HEK293 (cell line): ENCODE measurements at regions not wholly inside any gene's neighbourhood (a gene's known extent, or its start where the extent isn't known, plus 50 kb on each side); places are given as distances from the start of the nearest gene placed in this dataset.

Experiments used
- CTCF ChIA-PET: fragments of 350-600 bp; formaldehyde crosslinking; extraction: SDS; loops from one replicate; lab custom pipeline; 2021; ENCODE audit warnings: antibody characterized with exemption; lab: Yijun Ruan, JAX
- POLR2A ChIA-PET: fragments of 300-600 bp; formaldehyde crosslinking; extraction: SDS; loops from one replicate; lab custom pipeline; 2020; ENCODE audit warnings: antibody characterized with exemption, inconsistent platforms; lab: Yijun Ruan, JAX
- H3K27ac ChIP-seq: fragments of 200-500 bp; sonication (Bioruptor generic); 2 replicates; pipeline ENCODE4 v1.5.1; 2014; ENCODE audit warnings: low read depth, low read length, control low read depth, inconsistent platforms; ENCODE audit errors: extremely low read depth
- H3K36me3 ChIP-seq, 2 experiments: fragments of 200-500 bp in 1 of 2; sonication (Bioruptor generic) in 1 of 2; 1 replicate in 1 of 2; 2 replicates in 1 of 2; pipeline ENCODE4 v1.5.1; 2014 to 2017; ENCODE audit warnings: inconsistent platforms in 2 of 2, low read length in 2 of 2; ENCODE audit not compliant: control insufficient read depth in 2 of 2, insufficient read depth in 1 of 2
- H3K4me1 ChIP-seq: fragments of 200-500 bp; sonication (Bioruptor generic); 2 replicates; pipeline ENCODE4 v1.5.1; 2014; ENCODE audit warnings: mild to moderate bottlenecking, low read length, inconsistent platforms; ENCODE audit not compliant: control insufficient read depth, insufficient read depth
- H3K4me3 ChIP-seq: 2 replicates; pipeline ENCODE4 v1.5.1; 2011; ENCODE audit warnings: low read depth, mild to moderate bottlenecking, control low read depth, low read length, moderate library complexity
- H3K9me3 ChIP-seq: fragments of 200-500 bp; sonication (Bioruptor generic); 2 replicates; pipeline ENCODE4 v1.5.1; 2014; ENCODE audit warnings: low read depth, low read length, inconsistent platforms; ENCODE audit not compliant: control insufficient read depth, insufficient read depth
- BCL11A ChIP-seq: fragments of 450-650 bp; formaldehyde crosslinking; IDR thresholded peaks from 2 replicates; pipeline ENCODE4 v1.5.1; 2016; ENCODE audit warnings: low read depth, missing biosample characterization, missing genetic modification characterization
- BCL11B ChIP-seq: fragments of 450-650 bp; formaldehyde crosslinking; IDR thresholded peaks from 2 replicates; pipeline ENCODE4 v1.5.1; 2016; ENCODE audit warnings: low read depth, missing biosample characterization, missing genetic modification characterization
- GFI1B ChIP-seq: fragments of 450-650 bp; formaldehyde crosslinking; IDR thresholded peaks from 2 replicates; pipeline ENCODE4 v1.5.1; 2016; ENCODE audit warnings: missing biosample characterization, missing genetic modification characterization
- KLF1 ChIP-seq: fragments of 450-650 bp; formaldehyde crosslinking; IDR thresholded peaks from 2 replicates; pipeline ENCODE4 v1.5.1; 2016; ENCODE audit warnings: missing biosample characterization, missing genetic modification characterization
- KLF7 ChIP-seq: fragments of 450-650 bp; formaldehyde crosslinking; IDR thresholded peaks from 2 replicates; pipeline ENCODE4 v1.5.1; 2016; ENCODE audit warnings: missing biosample characterization, missing genetic modification characterization, borderline replicate concordance
- SETDB1 ChIP-seq: IDR thresholded peaks from one replicate; pipeline ENCODE4 v1.6.1; 2017; ENCODE audit warnings: mild to moderate bottlenecking, low read length, moderate library complexity, mixed read lengths; ENCODE audit not compliant: insufficient read length
- ZBTB21 ChIP-seq: fragments of 450-650 bp; formaldehyde crosslinking; IDR thresholded peaks from 2 replicates; pipeline ENCODE4 v1.5.1; 2017; ENCODE audit warnings: missing biosample characterization, missing genetic modification characterization
- ZFP69B ChIP-seq: fragments of 450-650 bp; formaldehyde crosslinking; IDR thresholded peaks from 2 replicates; pipeline ENCODE4 v1.5.1; 2016; ENCODE audit warnings: missing biosample characterization, missing genetic modification characterization
- ZNF140 ChIP-seq: fragments of 450-650 bp; formaldehyde crosslinking; IDR thresholded peaks from 2 replicates; pipeline ENCODE4 v1.5.1; 2016; ENCODE audit warnings: missing biosample characterization, missing genetic modification characterization
- ZNF23 ChIP-seq: fragments of 450-650 bp; formaldehyde crosslinking; IDR thresholded peaks from 2 replicates; pipeline ENCODE4 v1.5.1; 2016; ENCODE audit warnings: missing biosample characterization, missing genetic modification characterization, borderline replicate concordance
- ZNF280D ChIP-seq: fragments of 450-650 bp; formaldehyde crosslinking; IDR thresholded peaks from 2 replicates; pipeline ENCODE4 v1.5.1; 2016; ENCODE audit warnings: missing biosample characterization, missing genetic modification characterization
- ZNF473 ChIP-seq: fragments of 450-650 bp; formaldehyde crosslinking; IDR thresholded peaks from 2 replicates; pipeline ENCODE4 v1.5.1; 2017; ENCODE audit warnings: missing biosample characterization, missing genetic modification characterization
- ZNF549 ChIP-seq: fragments of 450-650 bp; IDR thresholded peaks from 2 replicates; pipeline ENCODE4 v1.5.1; 2018; ENCODE audit warnings: missing biosample characterization, missing genetic modification characterization, mild to moderate bottlenecking, inconsistent platforms, moderate library complexity
- ZNF558 ChIP-seq: fragments of 450-650 bp; formaldehyde crosslinking; IDR thresholded peaks from 2 replicates; pipeline ENCODE4 v1.5.1; 2016; ENCODE audit warnings: missing biosample characterization, missing genetic modification characterization
- TF ChIP-seq, protein P1 (sequence below): fragments of 450-650 bp; formaldehyde crosslinking; IDR thresholded peaks from 2 replicates; pipeline ENCODE4 v1.5.1; 2017; ENCODE audit warnings: missing biosample characterization, missing genetic modification characterization
- TF ChIP-seq, protein P2 (sequence below): fragments of 450-650 bp; formaldehyde crosslinking; IDR thresholded peaks from 2 replicates; pipeline ENCODE4 v1.5.1; 2017; ENCODE audit warnings: missing biosample characterization, mild to moderate bottlenecking, missing genetic modification characterization, moderate library complexity

DNA sequence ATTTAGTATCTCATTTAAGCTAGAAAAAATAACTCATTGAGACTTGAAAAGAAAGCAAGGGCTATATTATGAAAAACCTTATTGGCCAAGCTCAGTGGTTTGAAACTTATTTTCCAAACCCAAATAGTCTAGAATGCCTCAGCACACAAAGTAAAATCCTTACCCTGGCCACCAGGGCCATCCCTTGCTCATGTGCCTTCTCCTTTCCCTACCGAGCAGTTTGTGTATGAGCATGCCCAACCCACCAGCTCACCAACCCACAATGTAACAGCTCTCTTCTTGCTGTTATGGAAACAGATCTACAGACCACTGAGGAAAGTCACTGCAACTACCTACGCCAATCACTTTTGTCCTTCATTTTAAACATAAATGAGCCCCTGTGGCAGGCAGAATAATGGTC, 79.6 kb upstream of the CARMIL1 start:
- CTCF ChIA-PET: interaction anchor here (0.6 to 0.9 kb wide), 2 partner anchors 20 to 23 kb away, joined by 3 to 4 read pairs; no protein-coding TSS in a partner anchor

DNA sequence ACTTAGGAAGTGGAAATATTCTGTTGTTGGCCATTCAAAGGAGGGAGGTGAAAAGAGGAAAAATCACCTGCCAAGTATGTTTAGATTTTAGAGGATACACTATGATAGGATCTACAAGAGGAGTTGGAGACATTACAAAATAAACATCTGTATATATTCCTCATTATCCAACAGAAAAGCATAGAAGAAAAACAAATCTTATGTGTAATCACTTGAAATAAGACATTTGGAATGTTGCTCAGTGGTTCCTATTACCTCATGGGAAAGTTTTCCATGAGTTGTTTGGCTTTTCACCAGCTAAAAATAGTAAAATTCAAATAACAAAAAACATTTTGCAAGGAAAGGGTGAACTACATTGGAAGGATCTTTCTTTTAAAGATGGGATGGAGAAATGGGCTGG, 76.7 kb upstream of the CARMIL1 start:
- H3K9me3 ChIP-seq: no peaks in the 10 kb centered on the region
- no peak overlapping the region for H3K27ac ChIP-seq
- POLR2A ChIA-PET: no interaction called here
- no peaks in the 10 kb centered on the region for H3K36me3 ChIP-seq
- TF ChIP-seq ZFP69B (tag by site-specific recombination): no peak
- CTCF ChIA-PET: no interaction called here
- H3K4me3 ChIP-seq: no peak overlapping the region
- peaks cover under 1% of the 10 kb centered on the region; the same call in 1 of the 2 replicates for H3K4me1 ChIP-seq

More for the DNA sequence above, 79.6 kb upstream of the CARMIL1 start:
- Histone ChIP-seq H3K36me3 (no peaks in the 10 kb centered on the region), H3K27ac (no peak overlapping the region), H3K9me3 (no peaks in the 10 kb centered on the region), H3K4me1 (peaks cover 11% of the 10 kb centered on the region), H3K4me3 (no peak overlapping the region)
- TF ChIP-seq KLF1 (tag by site-specific recombination) (no peak), ZNF23 (tag by site-specific recombination) (no peak), ZNF473 (tag by site-specific recombination) (no peak), ZNF549 (tag by site-specific recombination) (no peak), KLF7 (no peak), BCL11A (no peak), SETDB1 (no peak), BCL11B (tag by site-specific recombination) (no peak), ZNF140 (no peak), GFI1B (tag by site-specific recombination) (no peak), ZBTB21 (tag by site-specific recombination) (no peak)
- TF ChIP-seq, protein P1, sequence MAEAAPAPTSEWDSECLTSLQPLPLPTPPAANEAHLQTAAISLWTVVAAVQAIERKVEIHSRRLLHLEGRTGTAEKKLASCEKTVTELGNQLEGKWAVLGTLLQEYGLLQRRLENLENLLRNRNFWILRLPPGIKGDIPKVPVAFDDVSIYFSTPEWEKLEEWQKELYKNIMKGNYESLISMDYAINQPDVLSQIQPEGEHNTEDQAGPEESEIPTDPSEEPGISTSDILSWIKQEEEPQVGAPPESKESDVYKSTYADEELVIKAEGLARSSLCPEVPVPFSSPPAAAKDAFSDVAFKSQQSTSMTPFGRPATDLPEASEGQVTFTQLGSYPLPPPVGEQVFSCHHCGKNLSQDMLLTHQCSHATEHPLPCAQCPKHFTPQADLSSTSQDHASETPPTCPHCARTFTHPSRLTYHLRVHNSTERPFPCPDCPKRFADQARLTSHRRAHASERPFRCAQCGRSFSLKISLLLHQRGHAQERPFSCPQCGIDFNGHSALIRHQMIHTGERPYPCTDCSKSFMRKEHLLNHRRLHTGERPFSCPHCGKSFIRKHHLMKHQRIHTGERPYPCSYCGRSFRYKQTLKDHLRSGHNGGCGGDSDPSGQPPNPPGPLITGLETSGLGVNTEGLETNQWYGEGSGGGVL (tag by site-specific recombination): no peak
- TF ChIP-seq, protein P2, sequence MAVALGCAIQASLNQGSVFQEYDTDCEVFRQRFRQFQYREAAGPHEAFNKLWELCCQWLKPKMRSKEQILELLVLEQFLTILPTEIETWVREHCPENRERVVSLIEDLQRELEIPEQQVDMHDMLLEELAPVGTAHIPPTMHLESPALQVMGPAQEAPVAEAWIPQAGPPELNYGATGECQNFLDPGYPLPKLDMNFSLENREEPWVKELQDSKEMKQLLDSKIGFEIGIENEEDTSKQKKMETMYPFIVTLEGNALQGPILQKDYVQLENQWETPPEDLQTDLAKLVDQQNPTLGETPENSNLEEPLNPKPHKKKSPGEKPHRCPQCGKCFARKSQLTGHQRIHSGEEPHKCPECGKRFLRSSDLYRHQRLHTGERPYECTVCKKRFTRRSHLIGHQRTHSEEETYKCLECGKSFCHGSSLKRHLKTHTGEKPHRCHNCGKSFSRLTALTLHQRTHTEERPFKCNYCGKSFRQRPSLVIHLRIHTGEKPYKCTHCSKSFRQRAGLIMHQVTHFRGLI (tag by site-specific recombination): no peak
- TF ChIP-seq, all 188 proteins: peak for 0
- POLR2A ChIA-PET: no interaction called here

- no peak overlapping the region for H3K27ac ChIP-seq
- no peak for TF ChIP-seq ZNF280D (tag by site-specific recombination)
- TF ChIP-seq ZNF558 (tag by site-specific recombination): peak; percentile 99
- TF ChIP-seq, all 188 proteins: peak for 1
- ChIA-PET CTCF (interaction anchor here (0.6 kb wide), 1 partner anchor 394 kb away, joined by 3 read pairs; no protein-coding TSS in a partner anchor), POLR2A (no interaction called here)
- H3K4me3 ChIP-seq: no peak overlapping the region
- H3K4me1 ChIP-seq: no peaks in the 10 kb centered on the region
- H3K36me3 ChIP-seq: no peaks in the 10 kb centered on the region
- no peaks in the 10 kb centered on the region for H3K9me3 ChIP-seq
Measured at GRCh38 chr6:25205629-25206028, 73.5 kb upstream of the CARMIL1 start.
